Omental fat pad (tissue), 3 donors: ENCODE measurements at regions not wholly inside any gene's neighbourhood (a gene's known extent, or its start where the extent isn't known, plus 50 kb on each side); places are given as distances from the start of the nearest gene placed in this dataset.

Experiments
- ATAC-seq: fragments of 150-250 bp; one replicate; pipeline ENCODE4 v1.9.1; 2016; ENCODE audit warnings: mild to moderate bottlenecking, moderate library complexity; ENCODE audit not compliant: low FRiP score
- DNase-seq: peaks from one replicate; pipeline ENCODE4 v3.0.0-alpha.2; 2019; ENCODE audit warnings: low spot score
- TF ChIP-seq, protein P1 (sequence below), 3 donors: fragments of 450-650 bp; IDR thresholded peaks; one replicate each; pipeline ENCODE4 v1.5.1; 2016 to 2017; ENCODE audit warnings: antibody characterized with exemption in 3 of 3, mild to moderate bottlenecking in 3 of 3, moderate library complexity in 2 of 3

DNA sequence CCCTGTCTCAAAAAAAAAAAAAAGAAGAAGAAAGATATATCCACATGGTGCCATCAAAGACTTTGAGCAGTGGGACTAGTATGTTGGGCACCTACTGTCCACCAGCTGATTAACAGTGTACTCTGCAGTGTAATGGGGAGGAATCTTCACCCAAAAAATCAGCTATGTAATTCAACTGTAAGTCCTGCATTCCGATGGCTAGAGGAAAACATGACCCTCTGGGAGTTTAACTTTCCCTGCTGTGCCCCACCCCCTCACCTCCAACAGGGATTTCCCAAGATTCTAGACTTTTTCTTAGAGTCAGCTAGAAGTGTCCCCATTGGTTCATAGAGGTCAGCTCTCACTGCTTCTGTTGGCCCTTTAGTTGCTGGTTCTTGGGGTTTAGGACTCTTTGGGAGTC is 221.2 kb upstream of the CLINT1 start:
- ATAC-seq (no peak), DNase-seq (no peak)

DNA sequence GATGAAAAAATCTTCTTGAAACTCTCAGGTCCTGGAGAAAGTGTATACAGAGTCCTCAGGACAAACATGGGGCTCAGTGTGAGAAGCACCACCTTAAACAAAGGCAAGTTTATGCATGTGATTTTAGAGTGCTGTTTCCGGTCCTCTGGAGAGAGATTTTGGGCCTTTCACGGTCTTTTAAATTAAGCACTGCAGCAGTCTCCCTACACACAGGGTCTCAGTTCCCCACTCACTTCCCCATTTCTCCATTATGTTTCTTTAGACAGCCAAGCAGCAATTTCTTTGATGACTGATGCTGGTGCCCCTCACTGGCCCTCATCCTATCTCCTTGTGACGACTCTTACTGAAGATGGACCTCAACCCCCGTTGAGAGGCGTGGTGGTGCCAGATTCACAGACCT is 220.2 kb upstream of the CLINT1 start:
- ATAC-seq, result no peak
- DNase-seq, result no peak
- TF ChIP-seq, protein P1, sequence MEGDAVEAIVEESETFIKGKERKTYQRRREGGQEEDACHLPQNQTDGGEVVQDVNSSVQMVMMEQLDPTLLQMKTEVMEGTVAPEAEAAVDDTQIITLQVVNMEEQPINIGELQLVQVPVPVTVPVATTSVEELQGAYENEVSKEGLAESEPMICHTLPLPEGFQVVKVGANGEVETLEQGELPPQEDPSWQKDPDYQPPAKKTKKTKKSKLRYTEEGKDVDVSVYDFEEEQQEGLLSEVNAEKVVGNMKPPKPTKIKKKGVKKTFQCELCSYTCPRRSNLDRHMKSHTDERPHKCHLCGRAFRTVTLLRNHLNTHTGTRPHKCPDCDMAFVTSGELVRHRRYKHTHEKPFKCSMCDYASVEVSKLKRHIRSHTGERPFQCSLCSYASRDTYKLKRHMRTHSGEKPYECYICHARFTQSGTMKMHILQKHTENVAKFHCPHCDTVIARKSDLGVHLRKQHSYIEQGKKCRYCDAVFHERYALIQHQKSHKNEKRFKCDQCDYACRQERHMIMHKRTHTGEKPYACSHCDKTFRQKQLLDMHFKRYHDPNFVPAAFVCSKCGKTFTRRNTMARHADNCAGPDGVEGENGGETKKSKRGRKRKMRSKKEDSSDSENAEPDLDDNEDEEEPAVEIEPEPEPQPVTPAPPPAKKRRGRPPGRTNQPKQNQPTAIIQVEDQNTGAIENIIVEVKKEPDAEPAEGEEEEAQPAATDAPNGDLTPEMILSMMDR (IDR thresholded peaks at IDR 0.05), result no peak

More for the DNA sequence above, 221.2 kb upstream of the CLINT1 start:
- TF ChIP-seq, protein P1 (IDR thresholded peaks at IDR 0.05), result no peak

DNA sequence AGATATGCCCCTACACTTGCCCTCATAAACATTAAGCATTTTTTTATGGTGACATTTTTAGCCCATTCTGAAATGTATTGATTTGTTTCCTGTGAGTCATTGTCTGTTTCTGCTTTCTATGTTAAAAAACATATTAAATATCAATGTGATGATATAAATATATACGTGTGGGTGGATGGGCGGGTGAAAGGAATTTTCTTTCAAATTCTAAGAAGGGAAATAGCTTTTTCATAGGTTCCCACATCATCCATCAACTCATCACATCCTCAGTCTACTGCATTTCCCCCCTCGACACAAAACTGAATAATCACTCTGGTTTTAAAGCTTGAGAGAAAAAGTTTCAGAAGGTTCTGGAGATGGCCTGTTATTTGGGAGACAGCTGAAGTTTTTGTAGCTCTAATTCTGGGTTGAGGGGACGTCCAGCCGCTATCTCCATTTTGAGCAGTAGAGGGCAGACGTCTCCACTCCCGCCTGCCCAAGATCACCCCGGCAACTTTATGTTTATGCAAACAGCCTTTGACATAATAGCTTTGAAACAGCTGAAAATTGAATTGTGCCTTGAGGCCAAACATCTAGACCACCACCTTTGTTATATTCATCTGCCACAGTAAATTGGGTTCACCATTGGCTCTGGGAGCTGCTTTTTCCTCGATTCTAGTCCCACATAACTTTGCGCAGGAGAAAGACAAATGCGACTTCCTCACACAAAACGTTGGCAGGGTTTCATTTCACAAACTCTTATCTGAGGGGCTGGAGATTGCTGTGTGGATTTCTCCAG is 216.2 kb upstream of the CLINT1 start:
- TF ChIP-seq, protein P1 (IDR thresholded peaks at IDR 0.05), result no peak
- DNase-seq (no peak), ATAC-seq (peak; percentile 83)

DNA sequence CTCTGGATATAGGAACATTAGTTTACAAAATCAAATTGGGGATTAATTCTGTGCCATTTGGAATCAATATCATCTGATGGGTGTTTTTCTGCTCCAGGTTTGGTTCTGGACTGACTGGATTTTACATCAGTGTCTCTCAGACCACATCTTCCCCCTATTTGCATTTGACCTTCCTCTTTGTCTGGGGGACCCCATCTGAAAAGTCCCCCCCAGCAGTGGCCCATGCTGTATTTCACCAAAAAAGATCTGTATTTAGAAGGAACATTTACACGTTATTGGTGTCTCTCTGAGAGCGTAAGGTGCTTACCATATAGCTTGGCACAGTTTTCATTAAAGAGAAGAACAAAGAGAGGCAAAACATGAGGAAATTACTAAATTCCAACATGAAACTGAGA is 215.6 kb upstream of the CLINT1 start:
- TF ChIP-seq, protein P1 (IDR thresholded peaks at IDR 0.05), result no peak
- ATAC-seq (no peak), DNase-seq (no peak)

DNA sequence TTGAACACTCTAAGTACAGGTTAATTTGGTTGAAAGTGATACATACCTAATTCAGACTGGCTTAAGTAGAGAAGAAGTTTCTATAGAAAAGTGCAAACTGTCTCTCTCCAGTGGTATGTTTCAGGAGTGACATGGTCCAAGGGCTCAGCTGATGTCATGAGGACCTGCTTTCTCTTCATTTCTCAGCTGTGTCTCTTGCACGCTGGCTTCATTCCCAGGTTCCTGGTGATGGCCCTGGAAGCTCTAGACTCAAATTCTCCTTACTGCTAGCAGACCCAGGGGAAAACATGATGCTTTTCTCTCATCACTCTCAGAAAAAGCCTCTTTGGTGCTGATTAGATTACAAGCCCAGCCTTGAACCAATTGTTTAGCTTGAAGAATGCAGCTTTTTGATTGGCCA is 211.9 kb upstream of the CLINT1 start:
- DNase-seq, result no peak
- TF ChIP-seq, protein P1 (IDR thresholded peaks at IDR 0.05), result no peak
- no peak for ATAC-seq

DNA sequence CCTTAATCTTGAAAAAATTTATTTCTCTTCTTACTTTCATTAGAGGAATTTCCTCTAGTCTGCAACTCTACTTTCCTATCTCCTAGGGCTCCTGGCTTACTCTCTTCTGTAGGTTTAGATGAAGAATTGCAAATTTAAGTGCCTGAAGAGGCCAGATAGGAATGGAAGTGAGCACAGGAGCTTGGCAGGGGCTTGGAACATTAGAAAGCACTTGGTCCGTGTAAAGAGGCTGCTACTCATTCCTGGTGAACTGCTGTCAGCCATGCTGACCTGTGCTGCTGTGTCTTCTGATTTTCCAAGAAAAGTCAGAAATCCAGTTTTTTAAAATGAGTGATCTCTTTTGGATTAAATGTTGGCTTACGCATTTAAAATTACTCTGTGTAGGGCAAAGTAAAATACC is 210.9 kb upstream of the CLINT1 start:
- DNase-seq (no peak), ATAC-seq (no peak)
- TF ChIP-seq, protein P1 (IDR thresholded peaks at IDR 0.05), result no peak

DNA sequence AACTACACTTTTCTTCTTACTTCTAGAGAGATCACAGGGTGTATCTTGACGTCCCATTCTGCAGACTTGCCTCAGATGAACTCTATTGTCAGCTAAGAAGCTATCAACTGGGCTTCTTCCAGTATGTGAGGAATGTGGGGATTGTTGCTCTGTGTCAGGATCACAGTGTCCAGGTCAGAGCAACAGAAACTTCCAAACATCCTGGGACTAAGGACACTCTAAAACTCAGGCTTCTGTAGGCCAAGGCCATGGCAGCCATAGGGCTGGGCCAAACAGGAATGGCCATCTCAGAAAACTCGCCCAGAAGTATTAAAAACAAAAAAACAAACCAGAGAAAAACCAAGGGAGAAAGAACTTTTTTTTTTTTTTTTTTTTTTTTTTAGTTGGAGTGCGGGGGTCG is 210.0 kb upstream of the CLINT1 start:
- TF ChIP-seq, protein P1 (IDR thresholded peaks at IDR 0.05), result no peak

More for the DNA sequence above, 210.0 kb upstream of the CLINT1 start:
- ATAC-seq (no peak), DNase-seq (no peak)
